Tibial nerve (tissue), 4 donors: ENCODE measurements at regions not wholly inside any gene's neighbourhood (a gene's known extent, or its start where the extent isn't known, plus 50 kb on each side); places are given as distances from the start of the nearest gene placed in this dataset.

Experiments
- DNase-seq, 2 donors: peaks; one replicate each; pipeline ENCODE4 v3.0.0-alpha.2; 2019; ENCODE audit warnings: low spot score in 2 of 2
- H3K27ac ChIP-seq, 4 donors: fragments of 200-600 bp; sonication (generic) in 3 of 4; one replicate each; pipeline ENCODE4 v1.5.1; 2017 to 2019; ENCODE audit warnings: mild to moderate bottlenecking in 1 of 4
- H3K27me3 ChIP-seq, 2 donors: fragments of 200-600 bp; sonication (generic) in 1 of 2; one replicate each; pipeline versions ENCODE4 v1.5.1 to v1.6.0; 2017 to 2019
- H3K36me3 ChIP-seq, 3 donors: fragments of 200-600 bp; sonication (generic); one replicate each; pipeline ENCODE4 v1.5.1; 2018 to 2019
- H3K4me1 ChIP-seq, 4 donors: fragments of 200-600 bp; sonication (generic) in 3 of 4; one replicate each; pipeline ENCODE4 v1.5.1; 2017 to 2019
- H3K4me3 ChIP-seq, 4 donors: fragments of 200-600 bp; sonication (generic) in 3 of 4; one replicate each; pipeline ENCODE4 v1.5.1; 2017 to 2019; ENCODE audit warnings: mild to moderate bottlenecking in 1 of 4, moderate library complexity in 1 of 4
- H3K9me3 ChIP-seq, 4 donors: fragments of 200-600 bp; sonication (generic) in 3 of 4; one replicate each; pipeline ENCODE4 v1.5.1; 2017 to 2019
- EP300 ChIP-seq, 2 donors: sonication (generic); formaldehyde crosslinking; IDR thresholded peaks; one replicate each; pipeline ENCODE4 v1.6.1; 2017; ENCODE audit warnings: antibody characterized with exemption in 2 of 2, mild to moderate bottlenecking in 1 of 2
- POLR2A ChIP-seq, 2 donors: fragments of 450-650 bp; IDR thresholded peaks; one replicate each; pipeline ENCODE4 v1.6.1; 2017; ENCODE audit warnings: antibody characterized with exemption in 2 of 2, mild to moderate bottlenecking in 2 of 2, moderate library complexity in 2 of 2
- WGBS, 2 donors: methylation state at CpG; one replicate each; pipeline ENCODE4 v1.1.5; 2018; 5-methylcytosine and 5-hydroxymethylcytosine counted together
- TF ChIP-seq, protein P1 (sequence below), 5 experiments: fragments of 200-600 bp in 3 of 5; fragments of 450-650 bp in 2 of 5; sonication (generic) in 3 of 5; IDR thresholded peaks; one replicate each; pipeline ENCODE4 v1.5.1; 2016 to 2019; ENCODE audit warnings: antibody characterized with exemption in 5 of 5, mild to moderate bottlenecking in 3 of 5, moderate library complexity in 2 of 5

DNA sequence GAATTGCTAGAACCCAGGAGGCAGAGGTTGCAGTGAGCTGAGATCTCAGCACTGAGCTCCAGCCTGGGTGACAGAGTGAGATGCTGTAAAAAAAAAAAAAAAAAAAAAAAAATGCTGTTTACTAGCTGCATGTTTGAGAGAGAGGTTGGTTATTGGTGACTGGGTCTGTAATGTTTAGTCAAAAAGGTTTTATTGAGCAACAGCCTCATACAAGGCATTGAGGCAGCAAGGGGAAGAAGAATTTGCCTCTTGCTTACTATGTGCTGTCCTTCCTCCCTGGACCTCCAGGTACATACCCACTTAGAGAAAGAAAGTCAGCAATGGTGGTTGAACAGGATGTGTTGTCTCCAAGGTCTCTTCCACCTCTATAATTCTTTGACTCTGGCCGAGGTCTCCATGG is 140.7 kb upstream of the SPRY4 start:
- peaks cover 0 to 19% (median 0%) of the 10 kb centered on the region in 4 donors for H3K4me1 ChIP-seq
- H3K27me3 ChIP-seq: no peaks in the 10 kb centered on the region
- no peak for TF ChIP-seq POLR2A (IDR thresholded peaks at IDR 0.05)
- TF ChIP-seq EP300 (IDR thresholded peaks at IDR 0.05): no peak
- TF ChIP-seq, protein P1, sequence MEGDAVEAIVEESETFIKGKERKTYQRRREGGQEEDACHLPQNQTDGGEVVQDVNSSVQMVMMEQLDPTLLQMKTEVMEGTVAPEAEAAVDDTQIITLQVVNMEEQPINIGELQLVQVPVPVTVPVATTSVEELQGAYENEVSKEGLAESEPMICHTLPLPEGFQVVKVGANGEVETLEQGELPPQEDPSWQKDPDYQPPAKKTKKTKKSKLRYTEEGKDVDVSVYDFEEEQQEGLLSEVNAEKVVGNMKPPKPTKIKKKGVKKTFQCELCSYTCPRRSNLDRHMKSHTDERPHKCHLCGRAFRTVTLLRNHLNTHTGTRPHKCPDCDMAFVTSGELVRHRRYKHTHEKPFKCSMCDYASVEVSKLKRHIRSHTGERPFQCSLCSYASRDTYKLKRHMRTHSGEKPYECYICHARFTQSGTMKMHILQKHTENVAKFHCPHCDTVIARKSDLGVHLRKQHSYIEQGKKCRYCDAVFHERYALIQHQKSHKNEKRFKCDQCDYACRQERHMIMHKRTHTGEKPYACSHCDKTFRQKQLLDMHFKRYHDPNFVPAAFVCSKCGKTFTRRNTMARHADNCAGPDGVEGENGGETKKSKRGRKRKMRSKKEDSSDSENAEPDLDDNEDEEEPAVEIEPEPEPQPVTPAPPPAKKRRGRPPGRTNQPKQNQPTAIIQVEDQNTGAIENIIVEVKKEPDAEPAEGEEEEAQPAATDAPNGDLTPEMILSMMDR (IDR thresholded peaks at IDR 0.05): no peak
- no peak overlapping the region for H3K4me3 ChIP-seq
- no peak overlapping the region for H3K27ac ChIP-seq
- H3K9me3 ChIP-seq: no peaks in the 10 kb centered on the region
- H3K36me3 ChIP-seq: no peaks in the 10 kb centered on the region
- no peak for DNase-seq
- 45 to 64% methylated on average over 1 of the region's 1 CpG for WGBS, 2 donors

DNA sequence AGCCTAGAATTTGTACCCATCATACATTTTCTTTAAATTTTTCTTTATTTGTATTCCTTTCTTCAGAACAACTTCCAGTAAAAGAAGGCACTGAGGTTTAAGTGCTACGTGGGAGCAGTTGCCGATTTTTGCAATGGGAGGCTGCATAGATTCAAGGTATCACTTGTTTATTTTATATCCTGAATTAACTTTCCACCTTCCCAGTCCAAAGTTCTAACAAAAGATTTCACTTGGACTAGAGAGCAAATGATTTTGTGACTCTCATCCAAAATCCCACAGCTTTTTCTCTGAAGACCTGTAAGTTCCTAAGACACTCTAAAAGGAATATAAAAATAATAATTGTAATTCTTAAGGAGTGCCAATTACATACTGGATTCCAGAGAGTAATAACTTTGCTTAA is 139.1 kb upstream of the SPRY4 start:
- H3K4me3 ChIP-seq: no peak overlapping the region
- no peak for DNase-seq
- H3K36me3 ChIP-seq: no peaks in the 10 kb centered on the region
- TF ChIP-seq, protein P1 (IDR thresholded peaks at IDR 0.05): no peak
- TF ChIP-seq POLR2A (IDR thresholded peaks at IDR 0.05) (no peak), EP300 (IDR thresholded peaks at IDR 0.05) (no peak)
- no peaks in the 10 kb centered on the region for H3K27me3 ChIP-seq
- H3K9me3 ChIP-seq: no peaks in the 10 kb centered on the region
- no peak overlapping the region for H3K27ac ChIP-seq
- peaks cover 0 to 19% (median 0%) of the 10 kb centered on the region in 4 donors for H3K4me1 ChIP-seq
- WGBS, 2 donors: 83 to 84% methylated on average over 2 of the region's 2 CpGs

DNA sequence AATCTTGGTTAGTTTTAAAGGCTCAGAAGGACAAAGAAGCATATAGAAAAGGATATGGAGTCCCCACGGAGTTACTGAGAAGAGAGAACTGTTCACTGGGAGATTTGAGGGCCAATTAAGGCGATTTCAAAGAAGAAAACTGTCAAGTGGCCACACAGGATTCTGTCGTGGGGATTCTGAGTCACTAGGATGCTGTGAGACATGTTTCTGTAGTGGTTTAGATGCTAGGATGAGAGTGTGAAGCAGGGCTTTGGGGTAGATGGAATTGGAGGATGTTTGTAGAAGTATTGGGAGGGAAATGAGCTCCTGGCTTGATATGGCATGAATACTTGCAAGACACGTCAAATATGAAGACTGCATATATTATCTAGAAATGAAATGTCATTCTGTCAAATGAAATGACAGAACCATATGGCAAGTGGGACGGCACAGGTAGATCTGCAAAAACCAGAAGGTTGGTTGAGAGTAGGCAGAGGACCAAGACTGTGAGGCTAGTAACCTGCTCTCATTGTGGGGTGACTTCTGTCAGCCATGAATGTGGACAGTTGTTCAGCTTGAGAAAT is 136.3 kb upstream of the SPRY4 start:
- no peaks in the 10 kb centered on the region for H3K36me3 ChIP-seq
- no peak for DNase-seq
- peaks cover 0 to 3% (median 0%) of the 10 kb centered on the region in 4 donors for H3K9me3 ChIP-seq
- no peaks in the 10 kb centered on the region for H3K27me3 ChIP-seq
- H3K4me3 ChIP-seq: no peak overlapping the region
- no peak for TF ChIP-seq EP300 (IDR thresholded peaks at IDR 0.05)
- TF ChIP-seq POLR2A (IDR thresholded peaks at IDR 0.05): no peak
- TF ChIP-seq, protein P1 (IDR thresholded peaks at IDR 0.05): no peak
- H3K27ac ChIP-seq: no peak overlapping the region
- H3K4me1 ChIP-seq: peaks cover 0 to 6% (median 0%) of the 10 kb centered on the region in 4 donors
- WGBS, 2 donors: 79 to 85% methylated on average over 5 of the region's 5 CpGs

GRCh38 chr5:142459209-142459608 is 134.4 kb upstream of the SPRY4 start:
- no peak overlapping the region for H3K27ac ChIP-seq
- peaks cover 0 to 3% (median 0%) of the 10 kb centered on the region in 4 donors for H3K9me3 ChIP-seq
- no peaks in the 10 kb centered on the region for H3K4me1 ChIP-seq
- TF ChIP-seq EP300 (IDR thresholded peaks at IDR 0.05) (no peak), POLR2A (IDR thresholded peaks at IDR 0.05) (no peak)
- TF ChIP-seq, protein P1 (IDR thresholded peaks at IDR 0.05): no peak
- no peaks in the 10 kb centered on the region for H3K36me3 ChIP-seq
- no peak for DNase-seq
- no peak overlapping the region for H3K4me3 ChIP-seq
- 80 to 83% methylated on average over 1 of the region's 1 CpG for WGBS, 2 donors
- H3K27me3 ChIP-seq: no peaks in the 10 kb centered on the region

DNA sequence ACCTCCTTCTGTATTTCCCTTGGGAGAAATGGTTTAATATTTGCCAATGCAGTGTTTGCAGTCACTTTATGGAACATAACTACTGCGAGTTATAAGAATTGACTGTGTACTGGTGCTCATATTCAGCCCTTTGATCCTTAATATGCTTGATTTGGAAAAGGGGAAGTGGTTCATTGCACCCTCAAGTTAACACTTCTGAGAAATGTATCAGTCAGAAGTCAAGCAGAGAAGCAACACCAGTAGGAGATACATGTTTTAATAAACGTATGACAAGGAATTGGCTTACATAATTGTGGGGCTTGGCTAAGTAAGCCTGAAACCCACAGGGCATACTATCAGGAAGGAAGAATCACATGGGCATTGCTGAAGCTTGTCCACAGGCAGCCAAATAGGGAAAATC is 131.0 kb upstream of the SPRY4 start:
- Histone ChIP-seq H3K27me3 (no peaks in the 10 kb centered on the region), H3K36me3 (no peaks in the 10 kb centered on the region), H3K4me3 (no peak overlapping the region), H3K27ac (no peak overlapping the region), H3K4me1 (no peaks in the 10 kb centered on the region), H3K9me3 (peaks cover 0 to 6% (median 0%) of the 10 kb centered on the region in 4 donors)
- no peak for TF ChIP-seq EP300 (IDR thresholded peaks at IDR 0.05)
- no peak for TF ChIP-seq POLR2A (IDR thresholded peaks at IDR 0.05)
- TF ChIP-seq, protein P1 (IDR thresholded peaks at IDR 0.05): no peak
- no peak for DNase-seq
- 66 to 84% methylated on average over 2 of the region's 2 CpGs for WGBS, 2 donors
